Keratinocyte (primary cell): ENCODE measurements at regions not wholly inside any gene's neighbourhood (a gene's known extent, or its start where the extent isn't known, plus 50 kb on each side); places are given as distances from the start of the nearest gene placed in this dataset.

Experiments used
- DNase-seq: peaks from one replicate; pipeline ENCODE4 v3.0.0-alpha.2; 2011; ENCODE audit warnings: low read depth, missing footprints, low spot score
- FAIRE-seq: peaks from 2 replicates; lab custom pipeline; 2011; peaks lifted over from hg19 to GRCh38; lab: Jason Lieb, UNC
- H2AFZ ChIP-seq: 2 replicates; pipeline ENCODE4 v1.6.0; 2012; ENCODE audit warnings: low read length, control low read depth, inconsistent platforms; ENCODE audit not compliant: control insufficient read depth
- H3K27ac ChIP-seq: 2 replicates; pipeline ENCODE4 v1.5.1; 2011; ENCODE audit warnings: low read length; ENCODE audit not compliant: control insufficient read depth, insufficient read depth
- H3K27me3 ChIP-seq: 3 replicates; pipeline ENCODE4 v1.6.0; 2011; ENCODE audit warnings: low read length; ENCODE audit not compliant: control insufficient read depth, insufficient read depth; ENCODE audit errors: extremely low read depth
- H3K36me3 ChIP-seq, 2 experiments: 2 replicates in 1 of 2; 3 replicates in 1 of 2; pipeline ENCODE4 v1.5.1; 2011; ENCODE audit warnings: low read length in 2 of 2, mild to moderate bottlenecking in 1 of 2; ENCODE audit not compliant: control insufficient read depth in 2 of 2, insufficient read depth in 2 of 2; ENCODE audit errors: extremely low read depth in 1 of 2
- H3K4me1 ChIP-seq: 3 replicates; pipeline ENCODE4 v1.5.1; 2011; ENCODE audit warnings: low read length; ENCODE audit not compliant: control insufficient read depth, insufficient read depth; ENCODE audit errors: extremely low read depth
- H3K4me2 ChIP-seq: 3 replicates; pipeline ENCODE4 v1.6.0; 2011; ENCODE audit warnings: low read depth, low read length; ENCODE audit not compliant: control insufficient read depth, insufficient read depth; ENCODE audit errors: extremely low read depth
- H3K4me3 ChIP-seq, 3 experiments: fragments of 200-600 bp in 1 of 3; sonication (generic) in 1 of 3; 2 replicates in 2 of 3; 3 replicates in 1 of 3; pipeline ENCODE4 v1.5.1; 2011 to 2016; ENCODE audit warnings: low read length in 3 of 3, mild to moderate bottlenecking in 3 of 3, control low read depth in 2 of 3, inconsistent platforms in 1 of 3, low read depth in 1 of 3, mixed read lengths in 1 of 3, mixed run types in 1 of 3, moderate library complexity in 1 of 3; ENCODE audit not compliant: control insufficient read depth in 2 of 3, insufficient read depth in 2 of 3; ENCODE audit errors: extremely low read depth in 1 of 3
- H3K79me2 ChIP-seq: 2 replicates; pipeline ENCODE4 v1.6.0; 2012; ENCODE audit warnings: low read length; ENCODE audit not compliant: control insufficient read depth, insufficient read depth
- H3K9ac ChIP-seq: 3 replicates; pipeline ENCODE4 v1.6.0; 2011; ENCODE audit warnings: low read length; ENCODE audit not compliant: control insufficient read depth, insufficient read depth; ENCODE audit errors: extremely low read depth
- H3K9me1 ChIP-seq: 3 replicates; pipeline ENCODE4 v1.6.0; 2011; ENCODE audit warnings: low read length; ENCODE audit not compliant: control insufficient read depth, insufficient read depth; ENCODE audit errors: extremely low read depth
- H3K9me3 ChIP-seq: 2 replicates; pipeline ENCODE4 v1.5.1; 2012; ENCODE audit warnings: low read depth, low read length; ENCODE audit not compliant: control insufficient read depth
- H4K20me1 ChIP-seq: 3 replicates; pipeline ENCODE4 v1.6.0; 2011; ENCODE audit warnings: low read length; ENCODE audit not compliant: control insufficient read depth, insufficient read depth; ENCODE audit errors: extremely low read depth
- CTCF ChIP-seq, 3 experiments: IDR thresholded peaks in 1 of 3; conservative IDR thresholded peaks in 1 of 3; optimal IDR thresholded peaks in 1 of 3; 2 replicates in 2 of 3; 3 replicates in 1 of 3; pipeline versions ENCODE3 to v1.5.1; 2011; ENCODE audit warnings: low read length in 3 of 3, mild to moderate bottlenecking in 3 of 3, moderate library complexity in 2 of 3, control low read depth in 1 of 3, inconsistent platforms in 1 of 3; ENCODE audit not compliant: insufficient read depth in 2 of 3; ENCODE audit errors: extremely low read depth in 1 of 3
- EZH2 ChIP-seq: IDR thresholded peaks from one replicate; pipeline ENCODE4 v1.6.1; 2012; ENCODE audit warnings: inconsistent platforms, mild to moderate bottlenecking, low read length, moderate library complexity
- dilution Hi-C: fragments of 300-500 bp; cut with MboI; formaldehyde crosslinking; loops from one replicate; pipeline ENCODE4 v1.7.0; 2020; ENCODE audit warnings: low sequenced_read_pairs; ENCODE audit not compliant: extremely low pct_ligation_motif_present

GRCh38 chr3:106214641-106215040, 345.8 kb upstream of the CBLB start:
- TF ChIP-seq CTCF (optimal IDR thresholded peaks at IDR 0.05 in 1 of 3, IDR thresholded peaks at IDR 0.05 in 1 of 3, conservative IDR thresholded peaks at IDR 0.05 in 1 of 3; ENCODE audit: extremely low read depth in 1 of 3, insufficient read depth in 2 of 3, low read length in 3 of 3) (no peak), EZH2 (no peak)
- H4K20me1 ChIP-seq = no peaks in the 10 kb centered on the region
- no peak overlapping the region for H2AFZ ChIP-seq
- H3K9ac ChIP-seq = no peak overlapping the region
- no peaks in the 10 kb centered on the region for H3K27me3 ChIP-seq
- no peak overlapping the region for H3K4me3 ChIP-seq
- H3K4me2 ChIP-seq = no peak overlapping the region
- DNase-seq (no peak), FAIRE-seq (no peak)
- dilution Hi-C loops = no loop called here
- no peaks in the 10 kb centered on the region for H3K9me1 ChIP-seq
- no peaks in the 10 kb centered on the region for H3K79me2 ChIP-seq
- H3K4me1 ChIP-seq = no peaks in the 10 kb centered on the region
- no peaks in the 10 kb centered on the region for H3K36me3 ChIP-seq
- H3K27ac ChIP-seq = no peak overlapping the region
- H3K9me3 ChIP-seq = no peaks in the 10 kb centered on the region

- H3K79me2 ChIP-seq = no peaks in the 10 kb centered on the region
- DNase-seq = no peak
- H3K27ac ChIP-seq = no peak overlapping the region
- no peaks in the 10 kb centered on the region for H3K4me1 ChIP-seq
- H3K4me3 ChIP-seq = no peak overlapping the region
- H3K27me3 ChIP-seq = no peaks in the 10 kb centered on the region
- no peaks in the 10 kb centered on the region for H3K36me3 ChIP-seq
- no peak overlapping the region for H3K9ac ChIP-seq
- TF ChIP-seq EZH2 = no peak
- no peak for TF ChIP-seq CTCF (optimal IDR thresholded peaks at IDR 0.05 in 1 of 3, IDR thresholded peaks at IDR 0.05 in 1 of 3, conservative IDR thresholded peaks at IDR 0.05 in 1 of 3; ENCODE audit: extremely low read depth in 1 of 3, insufficient read depth in 2 of 3, low read length in 3 of 3)
- dilution Hi-C loops = no loop called here
- no peaks in the 10 kb centered on the region for H4K20me1 ChIP-seq
- no peak for FAIRE-seq
- H3K9me3 ChIP-seq = no peaks in the 10 kb centered on the region
- no peaks in the 10 kb centered on the region for H3K9me1 ChIP-seq
- no peak overlapping the region for H3K4me2 ChIP-seq
- no peak overlapping the region for H2AFZ ChIP-seq
These were observed 346.2 kb upstream of the CBLB start for GRCh38 chr3:106215047-106215446.
